HepG2 (cell line): ENCODE measurements at regions not wholly inside any gene's neighbourhood (a gene's known extent, or its start where the extent isn't known, plus 50 kb on each side); places are given as distances from the start of the nearest gene placed in this dataset.

ENCODE experiments used
- ATAC-seq: fragments of 200-7000 bp; cut with Tn5 transposase; 3 replicates; pipeline ENCODE4 v1.9.1; 2020; ENCODE audit warnings: mild to moderate bottlenecking, moderate library complexity
- BruUV-seq: library from RNA; stranded (reverse); fragments of 400-500 nt; replicated peaks from 2 replicates; lab custom pipeline; 2021; lab: Mats Ljungman, UMichigan
- CTCF ChIA-PET: fragments of 300-600 bp; formaldehyde crosslinking; extraction: SDS; loops from one replicate; lab custom pipeline; 2021; ENCODE audit warnings: low total read pairs, inconsistent platforms, low intra/inter-chr PET ratio; lab: Yijun Ruan, JAX
- POLR2A ChIA-PET: fragments of 350-600 bp; sonication (Branson Sonifier 250); formaldehyde crosslinking; loops from one replicate; lab custom pipeline; 2020; ENCODE audit warnings: antibody characterized with exemption, inconsistent platforms; lab: Yijun Ruan, JAX
- DNase-seq: peaks from one replicate; pipeline ENCODE4 v3.0.0-alpha.2; 2015; ENCODE audit warnings: low spot score
- FAIRE-seq: peaks from 3 replicates; lab custom pipeline; 2011; peaks lifted over from hg19 to GRCh38; lab: Jason Lieb, UNC
- H2AFZ ChIP-seq: one replicate; pipeline ENCODE4 v1.6.1; 2011; ENCODE audit warnings: low read length, inconsistent platforms
- H3K27ac ChIP-seq: fragments of 300-600 bp; 3 replicates; pipeline ENCODE4 v1.8.0; 2011; ENCODE audit warnings: mixed run types, mild to moderate bottlenecking, mixed read lengths, low read length, inconsistent platforms; ENCODE audit not compliant: insufficient read depth; ENCODE audit errors: extremely low read length
- H3K27me3 ChIP-seq, 2 experiments: fragments of 200-600 bp in 1 of 2; 2 replicates in 1 of 2; 3 replicates in 1 of 2; pipeline versions ENCODE4 v1.6.0 to v1.8.0; 2011; ENCODE audit warnings: low read length in 2 of 2, mild to moderate bottlenecking in 2 of 2, moderate library complexity in 2 of 2, inconsistent platforms in 1 of 2; ENCODE audit not compliant: insufficient read depth in 2 of 2, control insufficient read depth in 1 of 2
- H3K36me3 ChIP-seq, 2 experiments: fragments of 200-600 bp in 1 of 2; replicated peaks in 1 of 2; 2 replicates in 1 of 2; 3 replicates in 1 of 2; pipeline versions ENCODE4 v1.5.1 to v1.8.0; 2011; ENCODE audit warnings: low read length in 2 of 2, inconsistent platforms in 1 of 2; ENCODE audit not compliant: insufficient read depth in 2 of 2, control insufficient read depth in 1 of 2
- H3K4me1 ChIP-seq: 2 replicates; pipeline ENCODE4 v1.5.1; 2012; ENCODE audit warnings: low read length, inconsistent platforms; ENCODE audit not compliant: insufficient read depth
- H3K4me2 ChIP-seq: 2 replicates; pipeline ENCODE4 v1.6.0; 2011; ENCODE audit warnings: low read depth, low read length, inconsistent platforms
- H3K4me3 ChIP-seq, 3 experiments: fragments of 200-600 bp in 1 of 3; sonication (generic), shearing (Covaris generic) in 1 of 3; replicated peaks in 1 of 3; 2 replicates each; pipeline ENCODE4 v1.5.1; 2011 to 2016; ENCODE audit warnings: low read length in 3 of 3, inconsistent platforms in 2 of 3, low read depth in 2 of 3, mild to moderate bottlenecking in 2 of 3, control low read depth in 1 of 3, mixed read lengths in 1 of 3; ENCODE audit not compliant: insufficient read depth in 1 of 3
- H3K79me2 ChIP-seq: one replicate; pipeline ENCODE4 v1.6.1; 2011; ENCODE audit warnings: low read length, inconsistent platforms; ENCODE audit not compliant: insufficient read depth
- H3K9ac ChIP-seq: 2 replicates; pipeline ENCODE4 v1.6.0; 2011; ENCODE audit warnings: mild to moderate bottlenecking, low read depth, low read length, inconsistent platforms; ENCODE audit not compliant: insufficient read depth
- H3K9me3 ChIP-seq: 2 replicates; pipeline ENCODE4 v1.5.1; 2012; ENCODE audit warnings: mild to moderate bottlenecking, low read length
- H4K20me1 ChIP-seq: 2 replicates; pipeline ENCODE4 v1.6.0; 2011; ENCODE audit warnings: inconsistent platforms, mild to moderate bottlenecking, low read length, moderate library complexity; ENCODE audit not compliant: insufficient read depth
- CAMTA2 ChIP-seq: sonication (generic); formaldehyde crosslinking; IDR thresholded peaks from 2 replicates; pipeline ENCODE4 v1.4.0; 2020; ENCODE audit warnings: mild to moderate bottlenecking, missing genetic modification reagents, borderline replicate concordance
- CREBL2 ChIP-seq: sonication (generic); formaldehyde crosslinking; IDR thresholded peaks from 2 replicates; pipeline ENCODE4 v1.8.1; 2023; ENCODE audit warnings: missing genetic modification reagents, mild to moderate bottlenecking, borderline replicate concordance
- GATAD2A ChIP-seq: IDR thresholded peaks from 2 replicates; pipeline ENCODE4 v1.6.1; 2016
- HMG20A ChIP-seq: IDR thresholded peaks from 2 replicates; pipeline ENCODE4 v1.6.1; 2016; ENCODE audit warnings: borderline replicate concordance
- MED8 ChIP-seq: sonication (generic); formaldehyde crosslinking; IDR thresholded peaks from 2 replicates; pipeline ENCODE4 v1.8.1; 2023; ENCODE audit warnings: mild to moderate bottlenecking, missing genetic modification reagents; ENCODE audit not compliant: insufficient replicate concordance
- NCOA1 ChIP-seq: sonication (generic); formaldehyde crosslinking; IDR thresholded peaks from 2 replicates; pipeline ENCODE4 v1.9.0; 2021; ENCODE audit warnings: missing genetic modification reagents
- SMAD9 ChIP-seq: sonication (generic); formaldehyde crosslinking; IDR thresholded peaks from 2 replicates; pipeline ENCODE4 v1.5.1; 2020; ENCODE audit warnings: mild to moderate bottlenecking, missing genetic modification reagents
- SP1 ChIP-seq, 2 experiments: fragments of 450-650 bp in 1 of 2; sonication (generic) in 1 of 2; formaldehyde crosslinking in 1 of 2; IDR thresholded peaks; 2 replicates each; pipeline versions ENCODE4 v1.4.0 to v1.6.1; 2016 to 2020; ENCODE audit warnings: missing genetic modification reagents in 1 of 2
- TAF15 ChIP-seq: fragments of 200-400 bp; formaldehyde crosslinking; IDR thresholded peaks from one replicate; pipeline ENCODE4 v1.6.1; 2018; ENCODE audit warnings: mild to moderate bottlenecking, low read depth, low read length; ENCODE audit not compliant: poor library complexity, severe bottlenecking
- ZBTB44 ChIP-seq: sonication (generic); formaldehyde crosslinking; IDR thresholded peaks from 2 replicates; pipeline ENCODE4 v1.4.0; 2020; ENCODE audit warnings: missing genetic modification reagents
- ZHX1 ChIP-seq: sonication (generic); formaldehyde crosslinking; IDR thresholded peaks from 2 replicates; pipeline ENCODE4 v1.8.1; 2022; ENCODE audit warnings: low read depth, mild to moderate bottlenecking, missing genetic modification reagents
- ZKSCAN8 ChIP-seq: IDR thresholded peaks from 2 replicates; pipeline ENCODE4 v1.6.1; 2016; ENCODE audit warnings: borderline replicate concordance, missing genetic modification reagents, missing compliant biosample characterization
- ZNF101 ChIP-seq: sonication (generic); formaldehyde crosslinking; IDR thresholded peaks from 2 replicates; pipeline ENCODE4 v1.4.0; 2020; ENCODE audit warnings: mild to moderate bottlenecking, low read depth, missing genetic modification reagents, borderline replicate concordance
- ZNF160 ChIP-seq: sonication (generic); formaldehyde crosslinking; IDR thresholded peaks from 2 replicates; pipeline ENCODE4 v1.8.0; 2022; ENCODE audit warnings: mild to moderate bottlenecking, inconsistent platforms, missing genetic modification reagents
- ZNF350 ChIP-seq: sonication (generic); formaldehyde crosslinking; IDR thresholded peaks from 2 replicates; pipeline ENCODE4 v1.4.0; 2020; ENCODE audit warnings: mild to moderate bottlenecking, low read depth, missing genetic modification reagents, borderline replicate concordance
- ZSCAN22 ChIP-seq: sonication (generic); formaldehyde crosslinking; IDR thresholded peaks from 2 replicates; pipeline ENCODE4 v1.4.0; 2020; ENCODE audit warnings: mild to moderate bottlenecking, missing genetic modification reagents
- WGBS: methylation state at CpG from one replicate; pipeline ENCODE4 v1.1.6; 2017; ENCODE audit warnings: low lambda C conversion rate; 5-methylcytosine and 5-hydroxymethylcytosine counted together
- in situ Hi-C: cut with HindIII; loops from 2 replicates; pipeline ENCODE4 v1.10.0; 2017; ENCODE audit warnings: low pct_unique_long_range_greater_than_20kb; ENCODE audit not compliant: extremely low pct_ligation_motif_present
- intact Hi-C: fragments of 100-400 bp; cut with micrococcal nuclease; formaldehyde crosslinking; loops from one replicate; pipeline ENCODE4 v1.10.0; 2022; ENCODE audit not compliant: unreplicated experiment

- H3K27me3 ChIP-seq = peaks cover 0 to 3% of the 10 kb centered on the region in 2 experiments; a peak in 2 of 5 replicates
- FAIRE-seq = no peak
- H3K4me2 ChIP-seq = no peak overlapping the region
Measured at GRCh38 chr5:174668349-174668748, 56.0 kb upstream of the MSX2 start.

More at GRCh38 chr5:174668349-174668748, 56.0 kb upstream of the MSX2 start:
- in situ Hi-C loops = no loop called here
- H3K79me2 ChIP-seq = no peaks in the 10 kb centered on the region
- no peak for TF ChIP-seq SMAD9 (CRISPR knock-in tag)
- TF ChIP-seq CAMTA2 (CRISPR knock-in tag) = no peak
- TF ChIP-seq MED8 = no peak
- TF ChIP-seq ZNF350 = no peak
- no peak for TF ChIP-seq NCOA1 (CRISPR knock-in tag)
- no peak for TF ChIP-seq ZSCAN22 (CRISPR knock-in tag)
- no peak for TF ChIP-seq ZNF160 (CRISPR knock-in tag)
- no peak for TF ChIP-seq HMG20A (CRISPR knock-in tag)
- TF ChIP-seq CREBL2 = no peak
- no peak for TF ChIP-seq ZKSCAN8 (CRISPR knock-in tag)
- no peak for TF ChIP-seq ZNF101 (CRISPR knock-in tag)
- TF ChIP-seq SP1 (IDR thresholded peaks at IDR 0.05) = no peak
- TF ChIP-seq SP1 (CRISPR knock-in tag; IDR thresholded peaks at IDR 0.05) = no peak
- no peak for TF ChIP-seq ZBTB44
- no peak for TF ChIP-seq GATAD2A (CRISPR knock-in tag)
- TF ChIP-seq TAF15 = no peak
- no peak for TF ChIP-seq ZHX1 (CRISPR knock-in tag)
- H3K4me3 ChIP-seq = no peak overlapping the region
- CTCF ChIA-PET = no interaction called here
- ATAC-seq = no peak
- no peaks in the 10 kb centered on the region for H3K4me1 ChIP-seq
- no peaks in the 10 kb centered on the region for H3K9me3 ChIP-seq
- DNase-seq = no peak
- H4K20me1 ChIP-seq = no peaks in the 10 kb centered on the region
- no peak overlapping the region for H3K27ac ChIP-seq
- H3K9ac ChIP-seq = no peak overlapping the region
- POLR2A ChIA-PET = no interaction called here
- intact Hi-C loops = no loop called here
- BruUV-seq = no TSS peak
- no peak overlapping the region for H2AFZ ChIP-seq
- H3K36me3 ChIP-seq = no peaks in the 10 kb centered on the region
- WGBS = 49% methylated on average over 5 of the region's 5 CpGs
